Uterus (tissue), 2 donors: ENCODE measurements at regions not wholly inside any gene's neighbourhood (a gene's known extent, or its start where the extent isn't known, plus 50 kb on each side); places are given as distances from the start of the nearest gene placed in this dataset.

Source experiments
- CTCF ChIP-seq, 4 experiments: fragments of 200-600 bp in 2 of 4; fragments of 450-650 bp in 2 of 4; sonication (generic) in 2 of 4; IDR thresholded peaks; one replicate each; pipeline ENCODE4 v1.5.1; 2016 to 2019; ENCODE audit warnings: antibody characterized with exemption in 4 of 4, mild to moderate bottlenecking in 2 of 4, moderate library complexity in 1 of 4
- POLR2A ChIP-seq, 2 donors: fragments of 450-650 bp; IDR thresholded peaks; one replicate each; pipeline ENCODE4 v1.6.1; 2016; ENCODE audit warnings: antibody characterized with exemption in 2 of 2, mild to moderate bottlenecking in 1 of 2, moderate library complexity in 1 of 2

GRCh38 chr5:57398413-57399093, 84.1 kb downstream of the ACTBL2 start:
- TF ChIP-seq CTCF (IDR thresholded peaks at IDR 0.05) (no peak), POLR2A (IDR thresholded peaks at IDR 0.05) (no peak)
